ENCODE measurements at regions not wholly inside any gene's neighbourhood (a gene's known extent, or its start where the extent isn't known, plus 50 kb on each side); places are given as distances from the start of the nearest gene placed in this dataset.
A peak's percentile ranks its signal among the peaks of the same experiment; 100 is the strongest.

- peak; percentile 37 for TF ChIP-seq CTCF (IDR thresholded peaks at IDR 0.05)
- TF ChIP-seq ZFX (IDR thresholded peaks at IDR 0.05; ENCODE audit: borderline replicate concordance) = no peak
These were observed 59.7 kb upstream of the LUZP2 start for GRCh38 chr11:24437123-24437522.
